NCI-H1930 (cell line): ENCODE measurements at regions not wholly inside any gene's neighbourhood (a gene's known extent, or its start where the extent isn't known, plus 50 kb on each side); places are given as distances from the start of the nearest gene placed in this dataset.
"Not testable (repeated sequence)": the region's sequence is repeated elsewhere in the genome, so short reads cannot be mapped to it uniquely, and the experiment has no call there.

Experiments
- DNase-seq, 2 experiments: peaks; one replicate each; lab custom pipeline; 2025; lab: John Stamatoyannopoulos, UW

DNA sequence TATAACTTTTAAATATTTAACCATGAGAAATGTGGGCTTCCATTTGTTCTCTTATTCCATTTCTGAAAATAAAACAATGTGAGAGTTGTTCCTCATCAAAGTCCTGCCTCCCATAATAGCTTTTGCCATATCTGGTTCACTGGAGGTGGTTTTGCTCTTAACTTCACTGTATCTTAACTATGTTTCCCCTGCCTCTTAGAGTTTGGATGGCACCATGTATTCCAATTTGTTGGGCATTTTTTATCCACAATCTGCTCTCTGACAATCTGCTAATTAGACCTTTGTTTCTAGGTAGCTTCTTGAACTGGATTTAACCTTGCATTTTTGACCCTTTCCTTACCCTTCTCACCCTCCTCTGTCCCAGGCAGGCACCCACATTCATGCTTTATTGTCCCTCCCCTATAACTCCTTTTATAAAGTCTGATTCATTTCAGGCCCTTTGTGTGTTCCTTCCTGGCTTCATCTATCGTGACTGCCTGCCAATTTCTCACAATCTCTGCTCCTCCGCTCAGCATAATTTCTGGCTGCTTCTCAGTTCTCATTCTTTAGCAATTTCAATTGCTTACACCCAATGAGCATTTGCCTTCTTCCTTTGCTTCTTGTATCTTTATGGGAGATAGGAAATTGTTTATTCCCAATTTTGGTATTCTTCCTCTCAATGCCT lies 144.2 kb upstream of the ARHGEF26 start:
- DNase-seq = peak; percentile 52 to 76

DNA sequence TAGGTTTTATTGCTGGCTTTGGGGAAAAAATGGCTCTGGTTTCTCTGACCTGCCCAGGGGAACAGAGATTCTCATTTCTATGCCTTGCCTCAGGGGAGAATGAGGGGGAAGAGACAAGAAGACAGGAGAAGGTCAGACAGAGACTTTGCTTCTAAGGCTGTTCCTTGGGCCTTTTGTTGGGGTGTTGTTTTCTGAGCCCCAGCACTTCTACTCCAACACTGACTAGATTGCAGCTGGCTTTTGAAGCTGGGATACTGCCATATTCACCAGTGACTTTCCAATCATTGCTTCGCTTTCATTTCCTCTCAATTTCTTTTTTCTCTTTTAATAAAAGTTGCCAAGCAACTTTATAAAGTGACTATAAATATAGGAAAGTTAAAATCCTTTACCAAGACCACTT lies 143.2 kb upstream of the ARHGEF26 start:
- DNase-seq = no peak

DNA sequence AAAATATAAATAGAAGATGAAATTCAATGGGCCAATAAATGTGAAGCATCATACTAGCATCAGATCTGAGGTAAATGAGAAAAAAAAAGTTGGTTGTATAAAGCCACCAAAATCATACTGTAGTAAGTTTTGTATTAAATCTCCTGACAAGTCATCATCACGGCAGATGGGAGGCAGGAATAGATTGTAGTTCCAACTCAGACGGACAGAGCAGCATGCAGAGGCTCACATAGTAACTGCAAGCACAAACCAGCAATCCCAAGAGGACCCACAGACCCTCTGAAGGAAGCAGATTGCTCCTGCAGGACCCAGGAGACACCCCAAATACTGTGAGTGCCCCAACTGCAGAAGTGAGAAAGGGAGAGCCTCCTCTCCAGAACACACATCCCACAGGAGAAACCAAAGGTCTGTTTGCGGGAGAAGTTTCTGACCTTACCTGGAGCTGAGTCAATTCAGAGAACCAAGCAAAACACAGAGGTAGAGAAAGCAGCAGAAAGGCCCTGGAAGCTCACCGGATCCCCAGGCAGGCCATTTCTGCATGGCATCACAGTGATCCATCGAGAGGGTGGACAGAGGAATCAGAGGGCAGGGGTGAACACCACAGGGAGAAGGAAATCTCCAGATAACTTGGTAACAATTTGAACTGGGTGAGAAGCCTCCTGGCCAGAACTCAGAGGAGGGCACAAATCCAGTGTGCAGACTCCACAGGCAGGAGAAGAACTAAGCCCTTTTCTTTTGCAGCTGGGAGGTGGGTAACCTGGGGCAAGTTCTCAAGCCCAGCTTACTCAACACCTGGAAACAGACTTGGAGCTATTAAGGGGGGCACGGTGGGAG lies 141.6 kb upstream of the ARHGEF26 start:
- peak in 1 of 2 experiments; percentile 7 for DNase-seq

DNA sequence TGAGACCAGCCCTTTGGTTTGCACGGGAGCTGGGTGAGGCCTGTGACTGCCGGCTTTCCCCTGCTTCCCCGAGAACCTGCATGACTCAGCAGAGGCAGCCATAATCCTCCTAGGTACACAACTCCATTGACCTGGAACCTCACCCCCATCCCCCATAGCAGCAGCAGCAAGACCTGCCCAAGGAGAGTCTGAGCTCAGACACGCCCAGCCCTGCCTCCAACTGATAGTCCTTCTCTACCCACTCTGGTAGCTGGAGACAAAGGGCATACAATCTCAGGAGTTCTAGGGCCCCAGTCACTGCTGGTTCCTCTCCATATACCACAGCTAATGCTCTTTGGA lies 141.0 kb upstream of the ARHGEF26 start:
- no peak for DNase-seq

DNA sequence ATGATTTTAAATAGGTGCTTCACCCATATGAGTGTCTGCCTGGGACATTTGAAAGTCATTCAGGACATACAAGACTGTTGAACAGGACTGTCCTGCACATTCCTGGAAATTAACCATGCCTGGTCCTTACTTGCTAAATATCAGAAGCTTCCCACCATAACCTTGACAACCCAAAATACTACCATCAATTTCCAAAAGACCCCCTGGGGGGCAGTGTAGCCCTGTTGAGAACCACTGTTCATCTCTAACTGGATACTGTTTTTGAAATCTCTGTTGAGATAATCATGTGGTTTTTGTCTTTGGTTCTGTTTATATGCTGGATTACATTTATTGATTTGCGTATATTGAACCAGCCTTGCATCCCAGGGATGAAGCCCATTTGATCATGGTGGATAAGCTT lies 123.8 kb upstream of the ARHGEF26 start:
- DNase-seq = not testable (repeated sequence)

DNA sequence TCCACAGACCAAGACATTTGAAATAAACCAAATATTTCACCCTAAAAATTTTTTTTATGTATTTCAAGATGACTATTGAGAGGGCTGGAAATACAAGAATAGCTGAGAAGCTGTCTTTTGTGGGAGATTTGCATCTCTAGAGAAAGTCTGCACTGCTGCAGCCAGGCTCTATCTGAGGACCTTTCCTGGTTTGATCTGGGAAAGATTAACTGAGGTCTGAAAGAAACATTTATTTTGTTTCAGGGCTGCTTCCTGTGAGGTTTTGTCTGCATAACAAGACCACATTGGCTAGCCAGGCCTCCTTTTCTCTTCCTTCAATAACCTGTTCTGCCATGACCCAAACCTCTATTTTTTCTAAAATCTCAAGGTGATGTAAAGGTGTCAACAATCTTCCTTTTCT lies 117.5 kb upstream of the ARHGEF26 start:
- DNase-seq = no peak

DNA sequence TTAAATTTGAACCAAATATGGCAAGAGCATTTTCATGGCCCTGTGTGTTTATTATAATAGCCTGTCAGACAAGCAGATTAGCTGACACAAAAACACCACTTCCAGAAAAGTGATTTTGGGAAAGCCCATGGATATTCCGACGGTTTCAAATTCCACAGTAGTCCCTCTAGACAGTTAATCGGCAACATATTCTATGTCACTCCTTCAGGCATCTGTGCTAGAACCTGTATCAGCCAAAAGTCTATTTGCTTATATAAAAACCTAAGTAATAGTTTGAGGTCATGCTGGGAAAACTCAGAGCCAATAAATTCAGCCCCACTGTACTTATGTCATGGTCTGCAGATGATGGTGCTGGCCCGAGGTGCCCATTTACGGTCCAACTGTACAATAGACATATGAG lies 110.2 kb upstream of the ARHGEF26 start:
- no peak for DNase-seq

DNA sequence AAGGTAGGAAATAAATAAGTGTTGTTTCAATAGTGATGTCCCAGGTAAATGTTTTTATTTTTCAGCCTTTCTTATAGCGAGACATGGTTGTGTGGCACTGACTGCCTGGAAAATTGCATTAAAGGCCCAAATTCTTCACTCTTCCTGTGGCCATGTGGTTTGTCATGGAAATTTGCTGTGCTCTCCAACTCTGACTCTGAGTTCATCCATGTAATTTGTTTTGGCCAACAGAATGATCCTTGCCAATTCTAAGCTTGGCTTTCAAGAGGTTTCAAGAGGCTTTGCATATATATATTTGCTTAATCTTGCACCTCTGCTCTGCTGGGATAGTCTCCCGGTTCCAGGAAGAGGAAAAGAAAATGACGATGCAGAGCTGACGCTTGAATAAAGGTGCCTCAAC lies 107.5 kb upstream of the ARHGEF26 start:
- DNase-seq = no peak

DNA sequence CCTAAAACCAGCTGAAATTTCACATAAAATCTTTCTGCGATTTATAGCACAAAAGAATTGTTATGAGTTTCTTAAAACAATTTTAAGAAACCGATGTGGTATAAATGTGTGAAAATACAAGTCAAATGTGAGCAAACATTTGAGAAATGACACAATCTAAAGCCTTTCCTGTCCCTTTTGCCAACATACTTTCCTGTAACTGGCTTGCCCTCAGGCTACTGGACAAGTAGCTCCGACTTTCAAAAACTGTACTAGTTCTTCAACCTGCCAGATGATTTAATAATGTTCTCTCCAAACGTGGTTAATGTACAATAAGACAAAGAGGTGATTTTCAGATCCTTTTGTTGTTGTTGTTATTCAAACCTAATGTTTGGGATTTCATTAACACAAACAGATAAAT lies 105.9 kb upstream of the ARHGEF26 start:
- DNase-seq = no peak

DNA sequence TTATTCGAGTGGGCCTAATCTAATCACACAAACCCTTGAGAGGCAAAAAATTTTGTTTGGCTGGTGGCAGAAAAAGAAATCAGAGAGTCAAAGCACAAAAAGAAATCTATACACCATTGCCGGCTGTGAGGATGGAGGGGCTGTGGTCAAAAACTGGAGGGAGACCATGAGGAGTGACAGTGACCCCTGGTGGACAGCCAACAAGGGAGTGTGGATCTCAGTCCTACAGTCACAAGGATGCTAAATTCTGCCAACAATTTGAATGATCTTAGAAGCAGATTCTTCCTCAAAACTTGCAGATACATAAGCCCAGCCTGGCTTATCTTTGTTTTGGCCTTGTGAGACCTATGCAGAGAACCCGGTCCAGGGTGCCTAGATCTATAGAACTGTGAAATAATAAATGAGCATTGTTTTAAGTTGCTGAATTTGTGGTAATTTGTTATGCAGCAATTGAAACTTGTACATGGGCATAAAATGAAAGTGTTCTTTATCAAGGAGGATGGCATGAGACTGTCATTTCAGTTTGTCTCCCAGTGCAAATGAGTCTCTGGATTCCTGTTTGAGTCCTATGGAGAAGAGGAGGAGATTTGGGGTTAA lies 103.0 kb upstream of the ARHGEF26 start:
- DNase-seq = no peak

DNA sequence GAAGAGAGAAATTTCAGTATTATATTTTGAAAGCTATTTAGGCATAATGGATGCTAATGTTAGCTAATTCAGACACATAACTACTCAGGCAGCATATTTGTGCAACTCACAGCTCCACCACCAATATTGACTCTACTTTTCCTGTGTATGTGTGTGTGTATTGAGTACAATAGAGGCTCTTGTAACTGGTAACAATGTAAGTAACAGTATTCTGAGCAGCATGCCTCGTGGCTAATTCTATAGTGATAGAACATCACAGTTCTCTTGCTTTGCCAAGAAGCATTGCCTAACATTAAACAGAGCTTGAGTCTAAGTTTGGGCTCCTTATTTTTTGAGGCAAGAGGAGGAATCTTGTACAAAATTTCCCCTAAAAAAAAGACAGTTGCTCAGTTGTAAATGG lies 98.6 kb upstream of the ARHGEF26 start:
- DNase-seq = peak; percentile 30 to 67

DNA sequence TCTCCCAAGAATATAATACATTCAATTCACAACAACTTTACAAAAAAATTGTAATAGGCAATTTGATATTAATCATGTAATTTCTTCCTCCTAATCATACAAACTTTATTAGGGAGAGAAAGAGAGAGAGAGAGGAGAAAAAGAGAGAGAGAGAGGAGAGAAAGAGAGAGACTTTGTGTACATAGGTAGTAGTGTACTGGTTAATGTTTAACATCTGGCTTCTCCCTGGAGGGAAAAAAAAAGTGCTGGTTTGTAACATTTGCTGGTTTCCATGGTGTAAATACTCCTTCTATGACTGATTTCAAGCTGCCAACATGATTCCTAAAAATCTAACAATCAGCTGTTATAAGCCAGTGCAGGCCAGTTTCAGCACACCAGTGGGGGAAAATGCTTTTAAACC lies 98.0 kb upstream of the ARHGEF26 start:
- DNase-seq = no peak

DNA sequence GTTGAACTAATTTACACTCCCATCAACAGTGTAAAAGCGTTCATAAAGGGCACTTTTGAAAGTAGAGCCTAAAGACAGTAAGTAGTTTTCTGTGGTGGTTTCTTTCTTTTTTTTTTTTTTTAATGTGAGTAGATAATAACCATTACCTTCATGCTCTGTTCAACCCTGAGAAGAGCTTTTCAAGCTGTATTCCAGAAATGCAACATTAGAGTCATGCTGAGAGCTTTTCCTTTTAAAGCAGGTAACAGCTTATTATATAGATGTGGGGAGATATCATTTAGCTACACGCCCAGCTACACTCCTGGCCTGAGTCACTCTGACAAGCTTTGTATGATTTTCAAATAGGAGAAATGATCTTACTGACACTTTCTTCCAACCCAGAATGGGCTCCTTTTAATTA lies 96.2 kb upstream of the ARHGEF26 start:
- DNase-seq = no peak

DNA sequence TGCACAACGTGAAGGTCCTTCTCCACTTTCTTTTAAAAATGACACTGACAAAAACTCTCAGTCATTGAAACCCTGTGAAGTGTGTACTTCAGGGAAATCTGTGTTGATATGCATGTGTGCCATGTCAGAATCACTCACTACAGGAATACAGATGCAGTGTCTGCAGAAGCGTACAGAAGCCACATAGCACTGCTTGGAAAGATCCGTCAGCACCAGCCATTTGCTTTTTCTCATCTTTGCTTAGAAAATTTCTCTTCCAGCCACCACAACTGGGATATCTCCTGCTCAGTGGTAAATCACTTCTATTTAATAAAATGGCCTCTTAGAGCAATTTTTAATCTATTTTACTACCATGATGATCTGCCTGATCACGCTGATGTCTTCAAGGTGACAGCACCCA lies 91.3 kb upstream of the ARHGEF26 start:
- no peak for DNase-seq

DNA sequence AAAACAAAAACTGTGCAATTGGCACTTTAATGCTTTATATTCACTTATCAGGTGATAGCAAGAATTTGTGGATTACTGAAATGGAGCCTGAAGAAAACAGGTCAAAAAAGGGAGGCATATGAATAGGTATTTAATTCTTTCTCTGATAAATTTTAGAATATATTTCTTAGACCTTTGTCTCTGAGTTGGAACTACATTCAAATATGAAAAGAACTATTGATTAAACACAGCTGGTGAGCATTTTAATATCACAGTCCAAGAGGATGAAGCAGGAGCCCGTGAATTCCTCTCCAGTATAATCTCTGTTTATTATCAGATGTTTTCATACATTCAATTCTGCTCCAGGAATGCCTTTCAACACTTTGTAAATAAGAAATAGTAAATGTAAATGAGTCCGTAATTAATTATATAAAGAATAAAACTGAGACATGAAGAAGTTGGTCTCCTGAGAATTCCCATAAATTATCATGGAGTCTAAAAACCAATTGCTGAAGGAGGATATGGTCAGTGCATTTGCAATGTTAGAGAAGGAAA lies 86.3 kb upstream of the ARHGEF26 start:
- DNase-seq = no peak

DNA sequence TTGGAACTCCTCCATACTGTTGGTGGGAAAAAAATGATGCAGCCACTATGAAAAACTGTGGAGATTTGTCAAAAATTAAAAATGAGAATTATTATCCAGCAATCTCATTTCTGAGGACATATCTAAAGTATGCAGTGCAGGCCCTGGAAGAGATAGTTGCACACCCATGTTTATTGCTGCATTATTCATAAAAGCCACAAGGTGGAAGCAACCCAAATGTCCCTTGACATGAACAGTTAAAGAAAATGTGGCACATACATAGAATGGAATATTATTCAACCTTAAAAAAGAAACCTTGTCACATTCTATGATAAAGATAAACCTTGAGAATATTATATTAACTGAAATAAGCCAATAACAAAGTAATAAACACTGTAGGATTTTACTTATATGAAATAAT lies 80.9 kb upstream of the ARHGEF26 start:
- DNase-seq = no peak

DNA sequence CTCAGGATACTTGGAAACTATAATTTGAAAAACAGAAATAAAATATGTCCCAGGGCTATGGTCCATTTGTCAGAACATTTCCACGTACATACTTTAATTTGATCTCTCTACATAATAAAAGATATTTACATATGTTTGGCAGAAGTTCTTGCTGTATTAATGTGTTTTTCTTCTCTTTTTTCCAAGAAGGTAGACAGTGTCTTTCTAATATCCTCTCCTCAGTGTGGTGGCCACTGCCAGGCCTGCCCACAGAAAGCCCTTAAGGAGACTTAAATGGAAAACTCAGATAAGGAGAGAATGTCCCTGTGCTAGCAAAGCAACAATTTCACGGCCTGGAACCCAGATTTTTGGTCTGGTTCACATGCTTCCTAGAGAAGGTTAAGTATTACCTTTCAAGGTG lies 76.5 kb upstream of the ARHGEF26 start:
- no peak for DNase-seq

DNA sequence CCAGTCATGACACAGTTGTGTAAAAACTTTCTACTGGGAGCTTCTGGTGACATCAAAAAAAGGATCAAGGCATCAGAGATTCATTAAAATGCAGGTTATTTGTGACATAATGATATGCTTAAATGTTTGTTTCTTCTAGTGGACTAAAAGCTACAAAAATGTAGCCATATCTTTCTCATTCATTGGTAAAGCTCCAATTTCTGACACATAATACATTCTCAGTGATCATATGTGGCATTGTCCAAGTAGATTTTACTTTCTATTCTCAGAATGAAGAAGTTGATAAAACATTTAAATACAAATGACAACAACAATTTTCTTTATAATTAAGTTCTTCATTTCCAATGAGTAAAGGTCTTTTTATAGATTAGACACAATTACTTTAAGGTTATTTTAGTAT lies 71.0 kb upstream of the ARHGEF26 start:
- DNase-seq = no peak

DNA sequence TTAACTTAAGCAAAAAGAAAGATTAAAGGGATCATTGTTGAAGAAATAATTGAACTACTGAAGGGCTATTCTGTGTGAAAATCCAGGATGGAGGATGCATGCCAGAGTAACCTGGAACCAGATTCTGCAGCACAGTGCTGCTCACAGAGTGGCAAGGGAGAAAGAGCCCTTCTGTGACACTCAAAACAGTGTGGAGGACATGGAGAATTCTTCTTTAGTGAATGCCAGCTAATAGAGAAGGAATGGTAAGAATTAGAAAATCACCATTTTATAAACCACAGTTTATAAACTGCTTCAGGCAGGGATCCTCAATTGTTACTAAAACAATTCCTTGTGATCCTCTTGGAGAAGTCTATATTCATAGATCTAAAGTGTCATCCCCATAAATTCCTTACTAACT lies 70.4 kb upstream of the ARHGEF26 start:
- DNase-seq = no peak

DNA sequence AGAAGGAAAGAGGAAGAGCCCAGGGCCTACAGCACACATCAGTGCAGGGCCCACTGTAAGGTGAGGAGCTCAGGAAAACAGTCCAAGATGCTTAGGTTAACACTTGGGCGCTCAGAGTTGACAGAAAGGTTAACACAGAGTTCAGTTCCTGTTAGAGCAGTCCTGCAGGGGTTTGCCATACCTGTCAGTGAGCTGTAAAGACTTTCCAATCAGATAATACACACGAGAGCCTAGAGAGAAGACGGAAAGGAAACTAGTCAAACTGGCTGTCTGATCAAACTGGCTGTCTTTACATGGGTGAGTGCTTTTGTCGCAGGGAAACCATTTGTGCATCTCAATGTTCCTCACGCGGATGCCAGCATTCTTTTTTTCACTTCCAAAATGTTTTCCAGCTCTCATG lies 61.4 kb upstream of the ARHGEF26 start:
- DNase-seq = no peak

DNA sequence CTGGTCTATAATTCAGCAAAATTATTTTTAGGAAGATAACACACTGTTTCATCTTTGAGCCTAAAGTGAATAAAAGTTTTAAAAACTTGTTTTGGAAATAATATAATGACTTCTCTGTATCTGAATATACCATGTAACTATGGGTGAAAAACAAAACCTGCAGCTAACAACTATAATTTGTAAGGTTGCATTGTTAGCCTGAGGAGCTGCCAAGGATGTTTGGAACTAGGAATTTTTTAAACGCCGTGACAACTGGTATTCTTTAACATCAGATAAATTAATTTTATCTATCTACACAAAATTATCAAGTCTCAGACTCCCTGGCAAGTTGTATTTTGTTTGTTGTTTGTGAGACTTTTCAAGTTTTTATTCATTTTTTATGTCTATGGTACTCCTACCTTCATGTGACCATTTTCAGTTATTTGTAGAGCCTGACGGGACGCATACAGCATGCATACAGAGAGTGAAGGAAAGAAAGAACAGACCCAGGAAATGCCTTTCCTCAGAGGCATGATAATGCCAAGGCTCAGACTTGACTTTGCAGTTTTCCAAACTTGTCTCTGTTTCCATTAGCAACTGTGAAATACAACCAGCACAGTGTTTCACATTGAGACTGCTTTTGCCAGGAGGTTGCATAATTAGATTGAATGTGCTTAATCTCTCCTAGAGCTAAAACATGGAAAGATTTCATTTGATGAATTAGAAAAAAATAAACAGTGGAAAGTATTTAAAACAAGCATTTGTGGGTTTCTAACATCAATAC lies 60.8 kb upstream of the ARHGEF26 start:
- no peak for DNase-seq

DNA sequence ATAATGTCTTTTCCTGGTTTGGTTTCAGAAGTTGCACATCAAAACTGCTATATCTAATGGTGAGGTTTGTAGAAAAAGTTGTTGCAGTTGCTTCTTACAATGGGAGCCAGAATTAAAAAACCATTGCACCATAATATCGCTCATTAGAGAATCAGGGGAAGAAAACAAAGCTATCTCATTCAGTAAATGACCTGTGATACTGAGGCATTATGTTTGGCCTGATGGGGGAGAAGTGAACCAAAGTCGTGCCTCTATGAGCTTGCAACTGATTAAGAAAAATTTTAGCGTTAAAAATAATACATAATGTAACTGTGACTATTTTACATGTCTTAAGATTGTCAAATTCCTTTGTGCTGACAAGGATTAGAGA lies 60.2 kb upstream of the ARHGEF26 start:
- DNase-seq = no peak

DNA sequence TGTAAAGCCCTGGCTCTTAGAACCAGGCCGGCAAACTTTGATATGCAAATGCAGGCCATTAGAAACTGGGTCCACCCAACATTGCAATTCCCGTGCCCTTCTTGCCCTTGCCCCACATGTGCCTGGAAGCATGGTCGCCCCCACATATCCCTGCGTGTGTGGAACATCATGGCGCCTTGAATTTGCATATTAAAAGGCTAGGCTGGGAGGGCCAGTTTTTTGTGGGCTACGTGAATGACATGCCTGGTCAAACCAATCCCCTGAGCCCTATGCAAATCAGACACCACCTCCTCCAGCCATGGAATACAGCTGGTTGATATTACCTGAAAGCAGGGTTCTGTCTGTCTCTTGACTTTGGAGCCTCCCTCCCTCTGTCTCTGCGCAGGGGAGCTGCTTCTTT lies 58.7 kb upstream of the ARHGEF26 start:
- no peak for DNase-seq
